ENCODE measurements at regions not wholly inside any gene's neighbourhood (a gene's known extent, or its start where the extent isn't known, plus 50 kb on each side); places are given as distances from the start of the nearest gene placed in this dataset.

DNA sequence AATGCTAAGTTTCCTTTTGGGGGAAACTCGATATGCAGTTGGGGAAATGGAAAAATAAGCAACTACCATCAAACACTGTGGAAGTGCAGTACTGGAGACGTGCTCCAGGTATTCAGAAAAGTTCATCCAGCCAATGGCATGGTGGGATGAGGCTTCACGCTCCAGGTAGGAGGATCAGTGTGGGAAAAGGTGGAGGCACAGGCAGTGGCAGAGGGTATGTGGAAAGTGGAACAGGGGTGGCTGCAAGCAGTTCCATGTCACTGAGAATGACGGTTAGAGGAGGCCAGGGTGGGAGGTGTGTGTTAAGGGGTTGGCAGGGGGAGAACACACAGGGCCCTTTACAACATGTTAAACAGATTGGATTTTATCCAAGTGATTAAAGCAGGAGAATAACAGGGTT, 105.1 kb upstream of the NCAM1 start:
- TF ChIP-seq POLR2A (IDR thresholded peaks at IDR 0.05; ENCODE audit: low read length) (no peak), GATA1 (IDR thresholded peaks at IDR 0.05; ENCODE audit: low read depth, low read length) (no peak)

Data from erythroblast (primary cell).